Neural progenitor cell (in vitro differentiated cells): ENCODE measurements at regions not wholly inside any gene's neighbourhood (a gene's known extent, or its start where the extent isn't known, plus 50 kb on each side); places are given as distances from the start of the nearest gene placed in this dataset.

Experiments
- DNase-seq: peaks from one replicate; pipeline ENCODE4 v3.0.0-alpha.2; 2016; ENCODE audit warnings: low spot score
- H2AFZ ChIP-seq: fragments of 200-600 bp; sonication (generic); replicated peaks from 2 replicates; pipeline ENCODE4 v1.6.1; 2016; ENCODE audit warnings: antibody characterized with exemption
- H3F3A ChIP-seq: fragments of 200-600 bp; sonication (generic); 2 replicates; pipeline ENCODE4 v1.6.1; 2016; ENCODE audit warnings: antibody characterized with exemption, low read depth
- H3K27ac ChIP-seq: fragments of 200-600 bp; sonication (generic); 2 replicates; pipeline ENCODE4 v1.5.1; 2016; ENCODE audit warnings: mild to moderate bottlenecking
- H3K27me3 ChIP-seq: fragments of 200-600 bp; sonication (generic); 2 replicates; pipeline ENCODE4 v1.6.1; 2016; ENCODE audit warnings: mild to moderate bottlenecking, moderate library complexity
- H3K36me3 ChIP-seq: fragments of 200-600 bp; sonication (generic); 2 replicates; pipeline ENCODE4 v1.5.1; 2016
- H3K4me1 ChIP-seq: fragments of 200-600 bp; sonication (generic); 2 replicates; pipeline ENCODE4 v1.6.1; 2016; ENCODE audit warnings: mixed run types
- H3K4me2 ChIP-seq: fragments of 200-600 bp; sonication (generic); 2 replicates; pipeline ENCODE4 v1.6.1; 2016
- H3K4me3 ChIP-seq: fragments of 200-600 bp; sonication (generic); 2 replicates; pipeline ENCODE4 v1.5.1; 2016
- H3K79me2 ChIP-seq: fragments of 200-600 bp; sonication (generic); 2 replicates; pipeline ENCODE4 v1.6.1; 2016; ENCODE audit warnings: low read depth
- H3K9ac ChIP-seq: fragments of 200-600 bp; sonication (generic); 2 replicates; pipeline ENCODE4 v1.6.1; 2016
- H3K9me3 ChIP-seq: fragments of 200-600 bp; sonication (generic); 2 replicates; pipeline ENCODE4 v1.5.1; 2016; ENCODE audit warnings: low read depth
- H4K20me1 ChIP-seq: fragments of 200-600 bp; sonication (generic); 2 replicates; pipeline ENCODE4 v1.6.1; 2016; ENCODE audit warnings: low read depth
- H3K27ac Mint-ChIP-seq: 3 replicates; pipeline ENCODE4 v1.8.0; 2021; ENCODE audit warnings: mixed read lengths
- H3K27me3 Mint-ChIP-seq: 2 replicates; pipeline ENCODE4 v1.8.0; 2022; ENCODE audit warnings: low read depth, mild to moderate bottlenecking, inconsistent platforms, moderate library complexity, mixed read lengths; ENCODE audit not compliant: insufficient read depth
- H3K36me3 Mint-ChIP-seq: 3 replicates; pipeline ENCODE4 v1.8.0; 2021; ENCODE audit warnings: mixed read lengths
- H3K4me1 Mint-ChIP-seq: 3 replicates; pipeline ENCODE4 v1.8.0; 2021; ENCODE audit warnings: mixed read lengths
- H3K4me3 Mint-ChIP-seq: 3 replicates; pipeline ENCODE4 v1.8.0; 2021; ENCODE audit warnings: mild to moderate bottlenecking, moderate library complexity, mixed read lengths
- H3K9me3 Mint-ChIP-seq: 3 replicates; pipeline ENCODE4 v1.8.0; 2020; ENCODE audit warnings: mixed read lengths
- CTCF ChIP-seq: fragments of 200-600 bp; sonication (generic); IDR thresholded peaks from 2 replicates; pipeline ENCODE4 v1.5.1; 2017; ENCODE audit warnings: antibody characterized with exemption, mild to moderate bottlenecking
- EZH2 ChIP-seq: fragments of 200-600 bp; sonication (generic); IDR thresholded peaks from 2 replicates; pipeline ENCODE4 v1.6.1; 2017; ENCODE audit warnings: antibody characterized with exemption, mild to moderate bottlenecking, moderate library complexity
- EZH2phosphoT487 ChIP-seq: fragments of 200-600 bp; sonication (generic); IDR thresholded peaks from 2 replicates; pipeline ENCODE4 v1.6.1; 2017; ENCODE audit warnings: antibody characterized with exemption

GRCh38 chr4:143118663-143119062, 66.1 kb upstream of the USP38 start:
- no peaks in the 10 kb centered on the region for H3F3A ChIP-seq
- no peaks in the 10 kb centered on the region for H4K20me1 ChIP-seq
- H3K4me2 ChIP-seq = no peak overlapping the region
- Mint-ChIP-seq H3K27me3 (no peaks in the 10 kb centered on the region), H3K9me3 (no peaks in the 10 kb centered on the region), H3K27ac (no peak overlapping the region), H3K4me3 (no peak overlapping the region), H3K4me1 (peaks cover 14% of the 10 kb centered on the region), H3K36me3 (no peaks in the 10 kb centered on the region)
- H3K79me2 ChIP-seq = no peaks in the 10 kb centered on the region
- DNase-seq = no peak
- H2AFZ ChIP-seq = no peak overlapping the region
- no peaks in the 10 kb centered on the region for H3K4me1 ChIP-seq
- TF ChIP-seq EZH2 (no peak), EZH2phosphoT487 (no peak), CTCF (no peak)
- H3K9ac ChIP-seq = no peak overlapping the region
- no peaks in the 10 kb centered on the region for H3K36me3 ChIP-seq
- H3K27me3 ChIP-seq = no peaks in the 10 kb centered on the region
- no peaks in the 10 kb centered on the region for H3K9me3 ChIP-seq
- H3K27ac ChIP-seq = no peak overlapping the region
- H3K4me3 ChIP-seq = no peak overlapping the region

- Histone ChIP-seq H3K4me2 (no peak overlapping the region), H2AFZ (no peak overlapping the region), H3K36me3 (no peaks in the 10 kb centered on the region), H3F3A (no peaks in the 10 kb centered on the region), H3K4me1 (no peaks in the 10 kb centered on the region), H4K20me1 (no peaks in the 10 kb centered on the region), H3K9ac (no peak overlapping the region), H3K79me2 (no peaks in the 10 kb centered on the region), H3K9me3 (no peaks in the 10 kb centered on the region), H3K27me3 (no peaks in the 10 kb centered on the region), H3K27ac (no peak overlapping the region), H3K4me3 (no peak overlapping the region)
- Mint-ChIP-seq H3K36me3 (no peaks in the 10 kb centered on the region), H3K4me3 (no peak overlapping the region), H3K9me3 (no peaks in the 10 kb centered on the region), H3K4me1 (no peaks in the 10 kb centered on the region), H3K27ac (no peak overlapping the region), H3K27me3 (no peaks in the 10 kb centered on the region)
- DNase-seq = no peak
- TF ChIP-seq CTCF (no peak), EZH2 (no peak), EZH2phosphoT487 (no peak)
Measured at GRCh38 chr4:143127621-143128020, 57.1 kb upstream of the USP38 start.

GRCh38 chr4:143133977-143134376, 50.7 kb upstream of the USP38 start:
- H3K4me1 Mint-ChIP-seq = no peaks in the 10 kb centered on the region
- no peaks in the 10 kb centered on the region for H3K27me3 Mint-ChIP-seq
- H3K36me3 ChIP-seq = no peaks in the 10 kb centered on the region
- H3K9me3 Mint-ChIP-seq = no peaks in the 10 kb centered on the region
- H3K4me2 ChIP-seq = no peak overlapping the region
- no peak overlapping the region for H3K9ac ChIP-seq
- H3F3A ChIP-seq = no peaks in the 10 kb centered on the region
- H3K4me3 Mint-ChIP-seq = no peak overlapping the region
- no peaks in the 10 kb centered on the region for H3K9me3 ChIP-seq
- H3K27me3 ChIP-seq = no peaks in the 10 kb centered on the region
- no peaks in the 10 kb centered on the region for H3K4me1 ChIP-seq
- no peaks in the 10 kb centered on the region for H3K79me2 ChIP-seq
- no peak for TF ChIP-seq EZH2
- TF ChIP-seq CTCF = no peak
- TF ChIP-seq EZH2phosphoT487 = no peak
- no peaks in the 10 kb centered on the region for H3K36me3 Mint-ChIP-seq
- no peak overlapping the region for H3K27ac Mint-ChIP-seq
- no peak for DNase-seq
- no peak overlapping the region for H2AFZ ChIP-seq
- no peak overlapping the region for H3K27ac ChIP-seq
- H3K4me3 ChIP-seq = no peak overlapping the region
- no peaks in the 10 kb centered on the region for H4K20me1 ChIP-seq
